ENCODE measurements at regions not wholly inside any gene's neighbourhood (a gene's known extent, or its start where the extent isn't known, plus 50 kb on each side); places are given as distances from the start of the nearest gene placed in this dataset.

GRCh38 chr5:173793648-173794548 is 94.3 kb upstream of the CPEB4 start:
- Histone ChIP-seq H3K36me3 (no peaks in the 10 kb centered on the region), H3K4me3 (no peak overlapping the region), H3K27me3 (no peaks in the 10 kb centered on the region), H3K27ac (no peak overlapping the region), H3K4me1 (no peaks in the 10 kb centered on the region), H3K9me3 (no peaks in the 10 kb centered on the region)
- TF ChIP-seq POLR2AphosphoS5 (IDR thresholded peaks at IDR 0.05) = no peak
- TF ChIP-seq, protein P1, sequence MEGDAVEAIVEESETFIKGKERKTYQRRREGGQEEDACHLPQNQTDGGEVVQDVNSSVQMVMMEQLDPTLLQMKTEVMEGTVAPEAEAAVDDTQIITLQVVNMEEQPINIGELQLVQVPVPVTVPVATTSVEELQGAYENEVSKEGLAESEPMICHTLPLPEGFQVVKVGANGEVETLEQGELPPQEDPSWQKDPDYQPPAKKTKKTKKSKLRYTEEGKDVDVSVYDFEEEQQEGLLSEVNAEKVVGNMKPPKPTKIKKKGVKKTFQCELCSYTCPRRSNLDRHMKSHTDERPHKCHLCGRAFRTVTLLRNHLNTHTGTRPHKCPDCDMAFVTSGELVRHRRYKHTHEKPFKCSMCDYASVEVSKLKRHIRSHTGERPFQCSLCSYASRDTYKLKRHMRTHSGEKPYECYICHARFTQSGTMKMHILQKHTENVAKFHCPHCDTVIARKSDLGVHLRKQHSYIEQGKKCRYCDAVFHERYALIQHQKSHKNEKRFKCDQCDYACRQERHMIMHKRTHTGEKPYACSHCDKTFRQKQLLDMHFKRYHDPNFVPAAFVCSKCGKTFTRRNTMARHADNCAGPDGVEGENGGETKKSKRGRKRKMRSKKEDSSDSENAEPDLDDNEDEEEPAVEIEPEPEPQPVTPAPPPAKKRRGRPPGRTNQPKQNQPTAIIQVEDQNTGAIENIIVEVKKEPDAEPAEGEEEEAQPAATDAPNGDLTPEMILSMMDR (IDR thresholded peaks at IDR 0.05) = no peak
- TF ChIP-seq EP300 (IDR thresholded peaks at IDR 0.05) = no peak
- TF ChIP-seq POLR2A (IDR thresholded peaks at IDR 0.05) = no peak
- intact Hi-C loops (cut with DNase I) = no loop called here
- 34 to 76% methylated on average over 16 of the region's 16 CpGs for WGBS, 2 donors
- DNase-seq = no peak

- intact Hi-C loops (cut with DNase I) = no loop called here
- no peak for DNase-seq
- no peaks in the 10 kb centered on the region for H3K4me1 ChIP-seq
- H3K36me3 ChIP-seq = no peaks in the 10 kb centered on the region
- H3K27me3 ChIP-seq = no peaks in the 10 kb centered on the region
- H3K9me3 ChIP-seq = no peaks in the 10 kb centered on the region
- TF ChIP-seq POLR2A (IDR thresholded peaks at IDR 0.05) (no peak), EP300 (IDR thresholded peaks at IDR 0.05) (no peak), POLR2AphosphoS5 (IDR thresholded peaks at IDR 0.05) (no peak)
- TF ChIP-seq, protein P1 (IDR thresholded peaks at IDR 0.05) = no peak
- 90 to 91% methylated on average over 10 of the region's 10 CpGs for WGBS, 2 donors
- no peak overlapping the region for H3K27ac ChIP-seq
- no peak overlapping the region for H3K4me3 ChIP-seq
Observed at GRCh38 chr5:173794901-173795416, 93.2 kb upstream of the CPEB4 start.

DNA sequence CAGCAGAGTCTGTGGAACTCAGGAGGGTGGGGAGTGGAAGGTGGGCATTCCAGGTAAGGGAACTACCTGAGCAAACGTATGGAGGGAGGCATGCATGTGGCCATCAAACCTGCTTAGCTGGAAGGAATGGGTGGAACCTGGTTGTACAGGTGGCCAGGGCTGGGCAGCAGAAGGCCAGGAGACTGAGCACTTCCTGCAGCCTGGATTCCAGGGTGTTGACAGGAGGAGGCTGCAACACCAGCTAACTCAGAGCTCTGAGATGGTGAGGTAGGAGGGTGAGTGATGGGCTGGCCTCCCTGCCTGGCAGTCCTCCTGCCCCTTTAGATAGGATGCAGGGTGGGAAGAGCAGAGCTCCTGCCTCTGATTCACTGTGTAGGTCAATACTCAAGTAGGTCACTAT is 92.5 kb upstream of the CPEB4 start:
- 16 to 58% methylated on average over 1 of the region's 1 CpG for WGBS, 2 donors
- Histone ChIP-seq H3K27me3 (no peaks in the 10 kb centered on the region), H3K4me1 (no peaks in the 10 kb centered on the region), H3K36me3 (no peaks in the 10 kb centered on the region), H3K27ac (no peak overlapping the region), H3K9me3 (no peaks in the 10 kb centered on the region), H3K4me3 (no peak overlapping the region)
- no peak for TF ChIP-seq POLR2AphosphoS5 (IDR thresholded peaks at IDR 0.05)
- intact Hi-C loops (cut with DNase I) = no loop called here
- no peak for DNase-seq

DNA sequence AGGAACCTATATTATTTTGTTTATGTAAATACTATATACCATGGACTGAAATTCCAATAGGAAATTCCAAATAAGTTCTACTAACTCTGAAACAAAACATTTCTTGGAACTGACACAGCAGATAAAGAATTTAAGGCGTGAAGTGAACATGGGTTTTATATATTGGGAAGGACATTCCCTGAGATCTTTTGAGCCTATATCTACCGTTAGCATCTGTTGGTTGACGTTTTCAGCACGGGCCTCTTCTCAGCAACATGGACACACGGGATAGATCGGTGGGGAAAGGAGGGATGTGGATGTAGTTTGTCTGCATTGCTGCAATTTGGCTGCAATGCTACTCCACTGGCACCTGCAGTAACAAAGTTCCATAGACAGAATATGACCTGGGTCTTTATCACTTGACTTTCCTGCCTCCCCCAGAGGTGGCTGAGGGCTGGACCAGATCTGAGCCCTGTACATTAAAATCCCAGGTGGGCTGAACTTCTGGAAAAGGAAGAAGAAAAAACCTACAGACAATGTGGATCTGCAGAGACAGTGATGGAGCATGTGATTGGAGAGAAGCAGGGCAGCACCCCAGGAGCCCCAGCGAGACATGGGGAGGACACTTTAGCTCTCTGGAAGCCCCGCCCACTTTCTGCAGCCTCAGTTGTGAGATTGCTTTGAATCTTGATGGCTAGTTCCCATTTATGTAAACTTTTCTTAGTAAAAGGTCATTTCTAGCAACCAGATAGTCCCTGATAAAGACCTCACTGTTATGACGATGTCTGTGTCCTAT is 91.2 kb upstream of the CPEB4 start:
- Histone ChIP-seq H3K27ac (no peak overlapping the region), H3K9me3 (no peaks in the 10 kb centered on the region), H3K4me1 (no peaks in the 10 kb centered on the region), H3K4me3 (no peak overlapping the region), H3K36me3 (no peaks in the 10 kb centered on the region), H3K27me3 (no peaks in the 10 kb centered on the region)
- intact Hi-C loops (cut with DNase I) = no loop called here
- TF ChIP-seq POLR2A (IDR thresholded peaks at IDR 0.05) (no peak), EP300 (IDR thresholded peaks at IDR 0.05) (no peak), POLR2AphosphoS5 (IDR thresholded peaks at IDR 0.05) (no peak)
- TF ChIP-seq, protein P1 (IDR thresholded peaks at IDR 0.05) = no peak
- WGBS, 2 donors = 85 to 88% methylated on average over 9 of the region's 9 CpGs
- no peak for DNase-seq
